DOHH2 (cell line): ENCODE measurements at regions not wholly inside any gene's neighbourhood (a gene's known extent, or its start where the extent isn't known, plus 50 kb on each side); places are given as distances from the start of the nearest gene placed in this dataset.

ENCODE experiments used
- H3F3A ChIP-seq: fragments of 200-600 bp; sonication (generic), shearing (Covaris generic); 2 replicates; pipeline ENCODE4 v1.6.0; 2016; ENCODE audit warnings: antibody characterized with exemption, mild to moderate bottlenecking; ENCODE audit not compliant: control insufficient read depth, insufficient read depth
- H3K27ac ChIP-seq: fragments of 200-600 bp; sonication (generic); 2 replicates; pipeline ENCODE4 v1.5.1; 2014; ENCODE audit warnings: low read depth, mild to moderate bottlenecking, low read length, moderate library complexity
- H3K27me3 ChIP-seq: fragments of 200-600 bp; sonication (generic); 2 replicates; pipeline ENCODE4 v1.6.1; 2014; ENCODE audit warnings: mild to moderate bottlenecking, low read length, mixed read lengths; ENCODE audit not compliant: control insufficient read depth
- H3K36me3 ChIP-seq: fragments of 200-600 bp; sonication (generic); 2 replicates; pipeline ENCODE4 v1.6.1; 2014; ENCODE audit warnings: mild to moderate bottlenecking, low read length, moderate library complexity, mixed read lengths; ENCODE audit not compliant: control insufficient read depth
- H3K4me1 ChIP-seq: fragments of 200-600 bp; sonication (generic); 2 replicates; pipeline ENCODE4 v1.6.1; 2014; ENCODE audit warnings: mild to moderate bottlenecking, low read length, mixed read lengths; ENCODE audit not compliant: control insufficient read depth
- H3K4me2 ChIP-seq: fragments of 200-600 bp; sonication (generic); 2 replicates; pipeline ENCODE4 v1.6.0; 2014; ENCODE audit warnings: mild to moderate bottlenecking, low read length, moderate library complexity
- H3K4me3 ChIP-seq: fragments of 200-600 bp; sonication (generic); 2 replicates; pipeline ENCODE4 v1.5.1; 2014; ENCODE audit warnings: mild to moderate bottlenecking, low read length, mixed read lengths
- H3K79me2 ChIP-seq: fragments of 200-600 bp; sonication (generic); 2 replicates; pipeline ENCODE4 v1.6.1; 2014; ENCODE audit warnings: mild to moderate bottlenecking, low read length, mixed read lengths; ENCODE audit not compliant: control insufficient read depth
- H3K9me2 ChIP-seq: fragments of 200-600 bp; sonication (generic); replicated peaks from 2 replicates; pipeline ENCODE4 v1.6.1; 2014; ENCODE audit warnings: mild to moderate bottlenecking, low read length, mixed read lengths; ENCODE audit not compliant: control insufficient read depth
- H3K9me3 ChIP-seq: fragments of 200-600 bp; sonication (generic); 2 replicates; pipeline ENCODE4 v1.6.1; 2014; ENCODE audit warnings: antibody characterized with exemption, low read length, mixed read lengths; ENCODE audit not compliant: control insufficient read depth, insufficient read depth
- H4K20me1 ChIP-seq: fragments of 200-600 bp; sonication (generic); 2 replicates; pipeline ENCODE4 v1.6.0; 2014; ENCODE audit warnings: low read depth, mild to moderate bottlenecking, antibody characterized with exemption, low read length, moderate library complexity; ENCODE audit not compliant: control insufficient read depth, insufficient read depth
- EZH2phosphoT487 ChIP-seq: fragments of 200-600 bp; sonication (generic); IDR thresholded peaks from 2 replicates; pipeline ENCODE4 v1.6.1; 2017; ENCODE audit warnings: borderline replicate concordance, mild to moderate bottlenecking, antibody characterized with exemption, low read length, moderate library complexity, mixed read lengths
- TF ChIP-seq, protein P1 (sequence below): fragments of 200-600 bp; sonication (generic); IDR thresholded peaks from one replicate; pipeline ENCODE4 v1.5.1; 2014; ENCODE audit warnings: antibody characterized with exemption, mild to moderate bottlenecking, low read depth, low read length; ENCODE audit not compliant: poor library complexity, severe bottlenecking

DNA sequence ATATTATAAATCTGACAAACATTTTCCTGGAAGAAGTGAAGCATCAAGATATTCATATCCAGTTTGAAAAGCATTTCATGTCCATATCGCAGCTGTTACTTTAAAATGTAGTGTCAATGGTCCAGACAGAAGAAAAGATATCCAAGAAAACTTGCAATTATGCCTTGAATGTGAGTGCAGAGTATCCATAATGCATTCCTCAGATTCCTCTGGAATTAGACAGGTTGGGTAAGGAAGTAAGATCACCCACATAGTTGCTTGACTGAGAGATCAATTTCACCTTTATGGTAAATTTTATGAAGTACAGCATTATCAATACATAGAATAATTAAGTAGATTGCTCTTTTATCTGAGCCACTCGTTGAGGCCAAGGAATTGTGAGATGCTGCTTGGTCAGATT, 327.0 kb upstream of the SLITRK5 start:
- H3F3A ChIP-seq: no peaks in the 10 kb centered on the region
- no peaks in the 10 kb centered on the region for H3K4me1 ChIP-seq

GRCh38 chr13:87355451-87355850, 315.7 kb upstream of the SLITRK5 start:
- Histone ChIP-seq H3K9me2 (no peaks in the 10 kb centered on the region), H3K4me3 (no peak overlapping the region), H3K4me2 (no peak overlapping the region), H3K79me2 (no peaks in the 10 kb centered on the region), H3K36me3 (no peaks in the 10 kb centered on the region), H3K27ac (no peak overlapping the region), H3K9me3 (no peaks in the 10 kb centered on the region), H3F3A (no peaks in the 10 kb centered on the region), H4K20me1 (no peaks in the 10 kb centered on the region), H3K4me1 (no peaks in the 10 kb centered on the region), H3K27me3 (no peaks in the 10 kb centered on the region)
- no peak for TF ChIP-seq EZH2phosphoT487
- TF ChIP-seq, protein P1, sequence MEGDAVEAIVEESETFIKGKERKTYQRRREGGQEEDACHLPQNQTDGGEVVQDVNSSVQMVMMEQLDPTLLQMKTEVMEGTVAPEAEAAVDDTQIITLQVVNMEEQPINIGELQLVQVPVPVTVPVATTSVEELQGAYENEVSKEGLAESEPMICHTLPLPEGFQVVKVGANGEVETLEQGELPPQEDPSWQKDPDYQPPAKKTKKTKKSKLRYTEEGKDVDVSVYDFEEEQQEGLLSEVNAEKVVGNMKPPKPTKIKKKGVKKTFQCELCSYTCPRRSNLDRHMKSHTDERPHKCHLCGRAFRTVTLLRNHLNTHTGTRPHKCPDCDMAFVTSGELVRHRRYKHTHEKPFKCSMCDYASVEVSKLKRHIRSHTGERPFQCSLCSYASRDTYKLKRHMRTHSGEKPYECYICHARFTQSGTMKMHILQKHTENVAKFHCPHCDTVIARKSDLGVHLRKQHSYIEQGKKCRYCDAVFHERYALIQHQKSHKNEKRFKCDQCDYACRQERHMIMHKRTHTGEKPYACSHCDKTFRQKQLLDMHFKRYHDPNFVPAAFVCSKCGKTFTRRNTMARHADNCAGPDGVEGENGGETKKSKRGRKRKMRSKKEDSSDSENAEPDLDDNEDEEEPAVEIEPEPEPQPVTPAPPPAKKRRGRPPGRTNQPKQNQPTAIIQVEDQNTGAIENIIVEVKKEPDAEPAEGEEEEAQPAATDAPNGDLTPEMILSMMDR: no peak

More for the DNA sequence above, 327.0 kb upstream of the SLITRK5 start:
- H3K4me2 ChIP-seq: no peak overlapping the region
- TF ChIP-seq, protein P1: no peak
- no peak for TF ChIP-seq EZH2phosphoT487
- no peaks in the 10 kb centered on the region for H3K9me2 ChIP-seq
- no peaks in the 10 kb centered on the region for H3K79me2 ChIP-seq
- no peaks in the 10 kb centered on the region for H3K36me3 ChIP-seq
- H3K27ac ChIP-seq: no peak overlapping the region
- no peak overlapping the region for H3K4me3 ChIP-seq
- H4K20me1 ChIP-seq: no peaks in the 10 kb centered on the region
- H3K27me3 ChIP-seq: no peaks in the 10 kb centered on the region
- H3K9me3 ChIP-seq: no peaks in the 10 kb centered on the region

GRCh38 chr13:87356314-87356713, 314.9 kb upstream of the SLITRK5 start:
- Histone ChIP-seq H3K4me1 (no peaks in the 10 kb centered on the region), H3F3A (no peaks in the 10 kb centered on the region), H3K4me2 (no peak overlapping the region), H3K79me2 (no peaks in the 10 kb centered on the region), H4K20me1 (no peaks in the 10 kb centered on the region), H3K9me2 (no peaks in the 10 kb centered on the region), H3K36me3 (no peaks in the 10 kb centered on the region), H3K4me3 (no peak overlapping the region), H3K27ac (no peak overlapping the region), H3K9me3 (no peaks in the 10 kb centered on the region), H3K27me3 (no peaks in the 10 kb centered on the region)
- TF ChIP-seq, protein P1: no peak
- no peak for TF ChIP-seq EZH2phosphoT487

GRCh38 chr13:87358319-87358718, 312.9 kb upstream of the SLITRK5 start:
- H3K79me2 ChIP-seq: no peaks in the 10 kb centered on the region
- no peaks in the 10 kb centered on the region for H3K27me3 ChIP-seq
- no peak overlapping the region for H3K27ac ChIP-seq
- no peaks in the 10 kb centered on the region for H3K4me1 ChIP-seq
- H3K9me2 ChIP-seq: no peaks in the 10 kb centered on the region
- H3K4me2 ChIP-seq: no peak overlapping the region
- TF ChIP-seq, protein P1: no peak
- no peak for TF ChIP-seq EZH2phosphoT487
- no peak overlapping the region for H3K4me3 ChIP-seq
- H3K36me3 ChIP-seq: no peaks in the 10 kb centered on the region
- H3F3A ChIP-seq: no peaks in the 10 kb centered on the region
- H3K9me3 ChIP-seq: no peaks in the 10 kb centered on the region
- no peaks in the 10 kb centered on the region for H4K20me1 ChIP-seq
